Mucosa of stomach (tissue), 1 donor: ENCODE measurements at regions not wholly inside any gene's neighbourhood (a gene's known extent, or its start where the extent isn't known, plus 50 kb on each side); places are given as distances from the start of the nearest gene placed in this dataset.

ENCODE experiments used
- H3K27me3 ChIP-seq: one replicate; pipeline ENCODE4 v1.7.0; 2013; ENCODE audit warnings: mild to moderate bottlenecking, low read length; ENCODE audit not compliant: control insufficient read depth, insufficient read depth
- H3K36me3 ChIP-seq: one replicate; pipeline ENCODE4 v1.7.0; 2013; ENCODE audit warnings: low read length; ENCODE audit not compliant: control insufficient read depth, insufficient read depth
- H3K4me1 ChIP-seq: one replicate; pipeline ENCODE4 v1.7.0; 2013; ENCODE audit warnings: mild to moderate bottlenecking, low read length; ENCODE audit not compliant: control insufficient read depth, insufficient read depth
- H3K4me3 ChIP-seq: one replicate; pipeline ENCODE4 v1.7.0; 2013; ENCODE audit warnings: low read length
- H3K9ac ChIP-seq: one replicate; pipeline ENCODE4 v1.7.0; 2013; ENCODE audit warnings: mild to moderate bottlenecking, low read length, moderate library complexity
- H3K9me3 ChIP-seq: one replicate; pipeline ENCODE4 v1.7.0; 2013; ENCODE audit warnings: mild to moderate bottlenecking, low read length, moderate library complexity; ENCODE audit not compliant: control insufficient read depth
- donor health status: Pancreatic carcinoma.

DNA sequence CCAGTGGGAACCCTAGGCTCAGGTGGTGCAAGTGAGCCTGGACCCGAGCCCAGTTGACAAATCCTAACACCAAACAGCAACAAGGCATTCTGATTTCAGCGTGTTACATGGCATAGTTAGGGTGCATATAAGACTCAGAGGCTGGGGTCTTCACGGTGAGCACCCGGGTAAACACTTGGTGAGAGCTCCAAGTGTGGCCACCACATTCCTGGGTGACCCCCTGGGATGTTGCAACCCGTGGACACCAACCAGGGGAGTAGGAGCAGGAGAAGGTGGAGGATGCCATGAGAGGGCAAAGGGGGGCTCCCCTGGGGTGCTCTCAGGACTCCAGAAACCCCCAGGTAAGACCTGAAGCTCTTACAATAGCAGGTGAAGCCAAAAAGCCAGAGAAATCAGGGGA lies 69.9 kb upstream of the CDH5 start:
- no peak overlapping the region for H3K9ac ChIP-seq
- no peaks in the 10 kb centered on the region for H3K4me1 ChIP-seq

DNA sequence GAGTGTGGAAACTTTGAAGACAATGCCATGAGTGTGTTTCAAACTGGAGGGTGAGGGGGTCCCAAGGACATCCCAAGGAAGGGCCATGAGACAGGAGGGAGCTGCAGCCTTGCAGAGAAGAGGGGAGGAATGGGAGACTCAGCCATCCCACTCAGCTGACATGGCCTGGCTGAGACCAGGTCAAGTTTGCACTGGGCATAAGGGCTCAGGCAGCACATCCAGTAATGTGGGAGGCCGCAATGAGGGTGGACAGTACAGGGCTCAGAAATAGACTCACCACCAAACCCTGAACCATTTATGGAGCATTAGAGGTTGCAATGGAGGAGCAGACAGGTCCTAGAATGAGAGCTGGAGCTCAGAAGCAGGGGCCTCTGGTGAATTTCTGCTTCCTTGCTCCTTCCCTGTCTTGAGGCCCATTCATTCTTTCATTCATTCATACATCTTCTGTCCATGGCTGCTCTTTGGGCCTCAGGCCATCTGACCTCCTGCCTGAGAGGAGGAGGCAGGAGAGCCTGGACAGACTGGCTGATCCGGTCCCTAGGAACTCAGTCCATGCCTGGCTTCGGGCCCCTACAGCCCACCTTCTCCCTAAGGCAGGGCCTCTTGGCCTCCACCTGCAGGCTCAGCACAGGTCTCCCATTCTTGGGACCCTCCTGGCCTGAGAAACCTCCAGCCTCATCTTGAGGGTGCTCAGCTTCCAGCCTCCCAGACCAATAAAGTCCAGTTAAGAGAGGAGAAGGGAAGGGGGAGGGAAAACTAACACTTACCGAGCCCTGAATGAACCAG lies 70.5 kb upstream of the CDH5 start:
- Histone ChIP-seq H3K27me3 (peaks cover 7% of the 10 kb centered on the region), H3K9me3 (no peaks in the 10 kb centered on the region), H3K36me3 (no peaks in the 10 kb centered on the region), H3K4me3 (no peak overlapping the region), H3K9ac (no peak overlapping the region), H3K4me1 (no peaks in the 10 kb centered on the region)

More for the DNA sequence above, 69.9 kb upstream of the CDH5 start:
- Histone ChIP-seq H3K36me3 (no peaks in the 10 kb centered on the region), H3K9me3 (no peaks in the 10 kb centered on the region), H3K27me3 (peaks cover 7% of the 10 kb centered on the region), H3K4me3 (no peak overlapping the region)

- Histone ChIP-seq H3K4me1 (no peaks in the 10 kb centered on the region), H3K9me3 (no peaks in the 10 kb centered on the region), H3K9ac (no peak overlapping the region), H3K4me3 (no peak overlapping the region), H3K36me3 (no peaks in the 10 kb centered on the region), H3K27me3 (peaks cover 7% of the 10 kb centered on the region)
These were observed 71.3 kb upstream of the CDH5 start for GRCh38 chr16:66295213-66295612.

DNA sequence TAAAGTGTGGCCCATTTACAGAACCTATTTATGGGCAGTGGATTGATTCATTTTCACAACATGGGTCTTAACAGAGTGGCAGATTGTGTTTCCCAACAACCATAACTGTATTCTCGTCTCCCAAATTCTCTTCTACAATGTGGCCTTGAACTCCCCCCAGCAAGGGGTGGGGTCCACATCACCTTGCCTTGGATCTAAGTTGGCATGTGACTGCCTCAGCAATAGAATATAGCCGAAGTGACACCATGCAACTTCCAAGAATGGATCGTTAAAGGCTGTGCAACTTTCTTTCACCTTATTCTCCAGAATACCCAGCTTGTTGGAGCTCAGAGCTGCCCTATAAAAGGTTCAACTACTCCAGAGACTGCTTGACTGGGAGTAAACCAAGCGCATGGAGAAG lies 72.0 kb upstream of the CDH5 start:
- H3K9me3 ChIP-seq = no peaks in the 10 kb centered on the region
- peaks cover 7% of the 10 kb centered on the region for H3K27me3 ChIP-seq
- no peaks in the 10 kb centered on the region for H3K4me1 ChIP-seq
- no peak overlapping the region for H3K9ac ChIP-seq
- H3K36me3 ChIP-seq = no peaks in the 10 kb centered on the region
- H3K4me3 ChIP-seq = no peak overlapping the region

GRCh38 chr16:66293932-66294331 lies 72.6 kb upstream of the CDH5 start:
- H3K27me3 ChIP-seq = peaks cover 4% of the 10 kb centered on the region
- H3K9me3 ChIP-seq = no peaks in the 10 kb centered on the region
- H3K9ac ChIP-seq = no peak overlapping the region
- H3K4me3 ChIP-seq = no peak overlapping the region
- H3K36me3 ChIP-seq = no peaks in the 10 kb centered on the region
- H3K4me1 ChIP-seq = no peaks in the 10 kb centered on the region

GRCh38 chr16:66293207-66293735 lies 73.2 kb upstream of the CDH5 start:
- Histone ChIP-seq H3K9ac (no peak overlapping the region), H3K27me3 (peaks cover 4% of the 10 kb centered on the region), H3K36me3 (no peaks in the 10 kb centered on the region), H3K4me1 (no peaks in the 10 kb centered on the region), H3K4me3 (no peak overlapping the region), H3K9me3 (no peaks in the 10 kb centered on the region)

DNA sequence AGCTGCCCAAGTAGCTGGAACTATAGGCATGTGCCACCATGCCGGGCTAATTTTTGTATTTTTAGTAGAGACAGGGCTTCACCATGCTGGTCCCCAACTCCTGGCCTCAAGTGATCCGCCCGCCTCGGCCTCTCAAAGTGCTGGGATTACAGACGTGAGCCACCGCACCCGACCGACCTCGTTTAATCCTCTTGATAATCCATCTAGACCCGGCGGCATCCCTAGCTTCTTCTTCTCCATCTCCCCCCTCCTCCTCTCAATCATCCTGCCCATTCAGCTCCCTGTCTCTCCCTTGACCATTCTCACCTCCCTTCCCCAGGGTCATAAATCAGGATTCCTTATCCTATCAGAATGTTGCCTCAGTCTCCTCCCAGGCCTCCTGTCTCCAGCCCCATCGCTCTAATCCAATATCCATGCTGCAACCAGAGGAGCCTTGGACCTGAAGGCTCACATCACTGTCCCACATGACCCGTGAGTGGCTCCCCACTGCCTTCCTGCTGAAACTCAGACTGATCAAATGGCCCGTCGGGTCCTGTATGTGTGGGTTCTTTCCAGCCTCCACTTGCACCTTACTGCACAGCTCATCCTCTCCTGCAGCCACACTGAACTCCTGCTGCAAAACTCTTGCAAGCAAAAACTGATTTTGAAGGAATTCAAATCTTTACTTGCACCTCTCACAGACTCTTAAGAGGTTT lies 74.1 kb upstream of the CDH5 start:
- Histone ChIP-seq H3K9ac (no peak overlapping the region), H3K4me1 (no peaks in the 10 kb centered on the region), H3K36me3 (no peaks in the 10 kb centered on the region), H3K27me3 (peaks cover 4% of the 10 kb centered on the region), H3K4me3 (no peak overlapping the region), H3K9me3 (no peaks in the 10 kb centered on the region)

- Histone ChIP-seq H3K4me3 (no peak overlapping the region), H3K27me3 (peaks cover 2% of the 10 kb centered on the region), H3K9ac (no peak overlapping the region), H3K4me1 (no peaks in the 10 kb centered on the region), H3K36me3 (no peaks in the 10 kb centered on the region), H3K9me3 (no peaks in the 10 kb centered on the region)
These were observed 74.7 kb upstream of the CDH5 start for GRCh38 chr16:66291833-66292232.

GRCh38 chr16:66290431-66290830 lies 76.1 kb upstream of the CDH5 start:
- no peaks in the 10 kb centered on the region for H3K27me3 ChIP-seq

GRCh38 chr16:66289986-66290385 lies 76.5 kb upstream of the CDH5 start:
- Histone ChIP-seq H3K27me3 (no peaks in the 10 kb centered on the region), H3K4me1 (no peaks in the 10 kb centered on the region), H3K36me3 (no peaks in the 10 kb centered on the region), H3K9me3 (no peaks in the 10 kb centered on the region), H3K4me3 (no peak overlapping the region), H3K9ac (no peak overlapping the region)

More at GRCh38 chr16:66290431-66290830, 76.1 kb upstream of the CDH5 start:
- Histone ChIP-seq H3K9ac (no peak overlapping the region), H3K4me3 (no peak overlapping the region), H3K36me3 (no peaks in the 10 kb centered on the region), H3K9me3 (no peaks in the 10 kb centered on the region), H3K4me1 (no peaks in the 10 kb centered on the region)

- Histone ChIP-seq H3K27me3 (no peaks in the 10 kb centered on the region), H3K9me3 (no peaks in the 10 kb centered on the region), H3K36me3 (no peaks in the 10 kb centered on the region)
These were observed 77.3 kb upstream of the CDH5 start for GRCh38 chr16:66289051-66289680.

DNA sequence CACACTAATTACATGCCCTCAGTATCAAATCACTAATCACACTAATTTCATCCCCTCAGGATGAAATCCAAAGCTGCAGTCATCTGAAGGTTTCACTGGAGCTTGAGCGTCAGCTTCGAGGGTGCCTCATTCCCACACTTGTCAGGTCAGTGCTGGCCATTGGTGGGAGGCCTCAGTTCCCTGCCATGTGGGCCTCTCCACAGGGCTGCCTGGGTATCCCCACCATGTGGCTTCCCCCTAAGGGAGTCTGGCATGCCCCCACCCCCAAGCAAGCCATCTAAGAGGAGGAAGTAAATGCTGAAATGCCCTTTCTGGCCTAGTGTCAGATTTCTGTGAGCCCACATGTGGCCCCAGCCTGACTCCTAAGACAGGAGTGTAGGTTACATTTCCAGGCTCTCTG lies 78.6 kb upstream of the CDH5 start:
- no peaks in the 10 kb centered on the region for H3K9me3 ChIP-seq
- H3K4me3 ChIP-seq = no peak overlapping the region
- no peaks in the 10 kb centered on the region for H3K27me3 ChIP-seq
- H3K4me1 ChIP-seq = no peaks in the 10 kb centered on the region
- H3K9ac ChIP-seq = no peak overlapping the region
- no peaks in the 10 kb centered on the region for H3K36me3 ChIP-seq

More at GRCh38 chr16:66289051-66289680, 77.3 kb upstream of the CDH5 start:
- Histone ChIP-seq H3K9ac (no peak overlapping the region), H3K4me1 (no peaks in the 10 kb centered on the region), H3K4me3 (no peak overlapping the region)
